ENCODE measurements at regions not wholly inside any gene's neighbourhood (a gene's known extent, or its start where the extent isn't known, plus 50 kb on each side); places are given as distances from the start of the nearest gene placed in this dataset.
A peak's percentile ranks its signal among the peaks of the same experiment; 100 is the strongest.

- peaks cover 7% of the 10 kb centered on the region; the same call in 1 of the 2 replicates for H3K9me3 ChIP-seq (ENCODE audit: control insufficient read depth, insufficient read depth, low read depth, low read length)
- no peaks in the 10 kb centered on the region for H3K36me3 ChIP-seq (ENCODE audit: control insufficient read depth, insufficient read depth, low read length)
- H3K4me1 ChIP-seq (ENCODE audit: control insufficient read depth, insufficient read depth, low read length): no peaks in the 10 kb centered on the region
- H3K4me3 ChIP-seq (ENCODE audit: low read depth, low read length): no peak overlapping the region
- H3K27me3 ChIP-seq (ENCODE audit: control insufficient read depth, insufficient read depth, low read length): no peaks in the 10 kb centered on the region
- H3K9ac ChIP-seq (ENCODE audit: low read length): no peak overlapping the region
- no peak overlapping the region for H3K27ac ChIP-seq (ENCODE audit: low read depth, low read length)
Measured at GRCh38 chr20:59460352-59460751, 144.0 kb upstream of the PHACTR3 start.

DNA sequence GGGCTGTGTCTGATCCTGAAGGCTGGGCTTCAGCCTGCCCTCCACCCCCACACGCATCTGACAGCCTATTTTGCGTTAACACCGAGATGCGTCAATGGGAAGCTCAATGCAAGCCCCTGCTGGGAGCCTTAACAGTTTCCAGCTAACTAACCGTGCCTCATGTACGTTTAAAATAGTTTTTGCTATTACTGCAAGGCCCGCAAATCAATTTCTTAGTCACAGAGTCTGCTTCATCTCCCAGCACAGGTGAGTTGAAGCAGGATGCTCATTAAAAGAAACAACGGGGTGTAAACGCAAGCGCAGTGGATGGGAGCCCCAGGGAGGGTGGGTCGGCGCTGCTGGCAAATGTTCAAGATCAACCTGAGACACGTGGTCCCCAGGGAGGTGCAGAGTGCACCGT, 142.8 kb upstream of the PHACTR3 start:
- H3K9ac ChIP-seq (ENCODE audit: low read length): no peak overlapping the region
- H3K4me3 ChIP-seq (ENCODE audit: low read depth, low read length): no peak overlapping the region
- no peak overlapping the region for H3K27ac ChIP-seq (ENCODE audit: low read depth, low read length)
- no peaks in the 10 kb centered on the region for H3K27me3 ChIP-seq (ENCODE audit: control insufficient read depth, insufficient read depth, low read length)
- H3K9me3 ChIP-seq (ENCODE audit: control insufficient read depth, insufficient read depth, low read depth, low read length): peaks cover 7% of the 10 kb centered on the region; the same call in 1 of the 2 replicates
- H3K36me3 ChIP-seq (ENCODE audit: control insufficient read depth, insufficient read depth, low read length): no peaks in the 10 kb centered on the region
- H3K4me1 ChIP-seq (ENCODE audit: control insufficient read depth, insufficient read depth, low read length): no peaks in the 10 kb centered on the region

DNA sequence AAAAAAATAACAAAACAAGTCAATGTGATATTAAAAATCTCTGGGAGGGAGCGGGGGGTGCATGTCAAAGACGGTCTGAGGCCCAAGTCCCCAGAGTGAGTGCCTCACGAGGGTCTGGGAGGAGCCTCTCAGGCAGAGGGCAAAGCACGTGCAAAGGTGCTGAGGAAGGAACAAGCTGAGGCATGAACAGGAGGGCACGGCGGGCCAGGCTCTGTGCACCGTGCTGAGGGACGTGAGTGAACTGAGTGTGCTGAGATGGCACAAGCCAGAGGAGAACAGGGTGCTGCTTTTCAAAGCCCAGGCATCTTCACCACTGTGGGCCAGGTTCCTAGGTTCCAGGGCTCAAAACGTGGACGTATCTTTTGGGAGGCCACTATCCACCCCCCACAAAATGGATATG, 142.1 kb upstream of the PHACTR3 start:
- Histone ChIP-seq H3K36me3 (ENCODE audit: control insufficient read depth, insufficient read depth, low read length) (no peaks in the 10 kb centered on the region), H3K27ac (ENCODE audit: low read depth, low read length) (no peak overlapping the region), H3K27me3 (ENCODE audit: control insufficient read depth, insufficient read depth, low read length) (no peaks in the 10 kb centered on the region), H3K9ac (ENCODE audit: low read length) (no peak overlapping the region), H3K4me1 (ENCODE audit: control insufficient read depth, insufficient read depth, low read length) (no peaks in the 10 kb centered on the region), H3K4me3 (ENCODE audit: low read depth, low read length) (no peak overlapping the region), H3K9me3 (ENCODE audit: control insufficient read depth, insufficient read depth, low read depth, low read length) (peaks cover 7% of the 10 kb centered on the region; the same call in 1 of the 2 replicates)

DNA sequence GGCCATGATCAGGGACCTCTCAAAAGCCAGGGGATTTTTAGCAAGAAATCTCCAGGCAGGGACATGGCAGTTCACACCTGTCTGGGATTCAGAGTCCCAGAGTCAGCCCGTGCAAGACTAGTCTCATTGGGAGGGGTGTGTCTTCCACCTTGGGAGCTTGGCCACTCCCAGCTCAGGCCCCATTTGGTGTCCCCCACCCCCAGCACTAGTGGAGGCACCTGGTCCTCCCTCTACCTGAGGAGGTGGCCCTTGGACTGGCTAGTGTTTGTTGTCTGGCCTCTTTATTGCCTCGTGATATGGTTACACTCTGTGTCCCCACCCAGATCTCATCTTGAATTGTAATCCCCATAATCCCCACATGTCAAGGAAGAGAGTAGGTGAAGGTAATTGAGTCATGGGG, 140.8 kb upstream of the PHACTR3 start:
- H3K27me3 ChIP-seq (ENCODE audit: control insufficient read depth, insufficient read depth, low read length): no peaks in the 10 kb centered on the region
- H3K4me1 ChIP-seq (ENCODE audit: control insufficient read depth, insufficient read depth, low read length): no peaks in the 10 kb centered on the region
- H3K4me3 ChIP-seq (ENCODE audit: low read depth, low read length): no peak overlapping the region
- H3K27ac ChIP-seq (ENCODE audit: low read depth, low read length): no peak overlapping the region
- H3K36me3 ChIP-seq (ENCODE audit: control insufficient read depth, insufficient read depth, low read length): no peaks in the 10 kb centered on the region
- peaks cover 7% of the 10 kb centered on the region; the same call in 1 of the 2 replicates for H3K9me3 ChIP-seq (ENCODE audit: control insufficient read depth, insufficient read depth, low read depth, low read length)
- no peak overlapping the region for H3K9ac ChIP-seq (ENCODE audit: low read length)

GRCh38 chr20:59466107-59466815, 138.1 kb upstream of the PHACTR3 start:
- no peak overlapping the region for H3K4me3 ChIP-seq (ENCODE audit: low read depth, low read length)
- H3K27me3 ChIP-seq (ENCODE audit: control insufficient read depth, insufficient read depth, low read length): no peaks in the 10 kb centered on the region
- no peaks in the 10 kb centered on the region for H3K9me3 ChIP-seq (ENCODE audit: control insufficient read depth, insufficient read depth, low read depth, low read length)
- no peak overlapping the region for H3K27ac ChIP-seq (ENCODE audit: low read depth, low read length)
- H3K9ac ChIP-seq (ENCODE audit: low read length): no peak overlapping the region
- peaks cover 13% of the 10 kb centered on the region; the same call in 1 of the 2 replicates for H3K4me1 ChIP-seq (ENCODE audit: control insufficient read depth, insufficient read depth, low read length)
- no peaks in the 10 kb centered on the region for H3K36me3 ChIP-seq (ENCODE audit: control insufficient read depth, insufficient read depth, low read length)

DNA sequence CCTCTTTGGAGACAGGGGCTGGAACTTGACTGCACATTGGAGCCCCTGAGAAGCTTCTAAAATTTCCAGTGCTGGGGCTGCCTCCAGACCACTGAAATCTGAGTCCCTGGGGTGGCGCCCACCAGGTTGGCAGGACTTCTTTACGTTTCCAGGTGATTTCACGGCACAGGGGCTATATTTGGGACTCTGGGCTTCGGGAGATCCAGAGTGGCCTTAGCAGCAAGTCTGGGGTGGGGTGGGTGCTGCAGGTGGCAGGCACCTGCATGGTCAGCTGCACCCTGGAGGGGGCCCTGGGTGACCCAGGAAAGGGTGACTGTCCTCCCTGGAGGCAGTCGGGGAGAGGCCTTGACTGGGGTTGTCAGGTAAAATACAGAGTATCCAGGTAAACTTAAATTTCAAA, 135.5 kb upstream of the PHACTR3 start:
- Histone ChIP-seq H3K9me3 (ENCODE audit: control insufficient read depth, insufficient read depth, low read depth, low read length) (peaks cover 13% of the 10 kb centered on the region), H3K9ac (ENCODE audit: low read length) (no peak overlapping the region), H3K36me3 (ENCODE audit: control insufficient read depth, insufficient read depth, low read length) (no peaks in the 10 kb centered on the region), H3K4me1 (ENCODE audit: control insufficient read depth, insufficient read depth, low read length) (peaks cover 13% of the 10 kb centered on the region; the same call in 1 of the 2 replicates), H3K27me3 (ENCODE audit: control insufficient read depth, insufficient read depth, low read length) (no peaks in the 10 kb centered on the region), H3K4me3 (ENCODE audit: low read depth, low read length) (no peak overlapping the region), H3K27ac (ENCODE audit: low read depth, low read length) (no peak overlapping the region)

- peak overlapping the region; percentile 5 for H3K9ac ChIP-seq (ENCODE audit: low read length)
- H3K4me1 ChIP-seq (ENCODE audit: control insufficient read depth, insufficient read depth, low read length): peaks cover 13% of the 10 kb centered on the region; the same call in 1 of the 2 replicates
- H3K4me3 ChIP-seq (ENCODE audit: low read depth, low read length): no peak overlapping the region
- H3K27me3 ChIP-seq (ENCODE audit: control insufficient read depth, insufficient read depth, low read length): no peaks in the 10 kb centered on the region
- no peaks in the 10 kb centered on the region for H3K36me3 ChIP-seq (ENCODE audit: control insufficient read depth, insufficient read depth, low read length)
- no peak overlapping the region for H3K27ac ChIP-seq (ENCODE audit: low read depth, low read length)
- peaks cover 13% of the 10 kb centered on the region for H3K9me3 ChIP-seq (ENCODE audit: control insufficient read depth, insufficient read depth, low read depth, low read length)
Measured at GRCh38 chr20:59469267-59470252, 134.8 kb upstream of the PHACTR3 start.

DNA sequence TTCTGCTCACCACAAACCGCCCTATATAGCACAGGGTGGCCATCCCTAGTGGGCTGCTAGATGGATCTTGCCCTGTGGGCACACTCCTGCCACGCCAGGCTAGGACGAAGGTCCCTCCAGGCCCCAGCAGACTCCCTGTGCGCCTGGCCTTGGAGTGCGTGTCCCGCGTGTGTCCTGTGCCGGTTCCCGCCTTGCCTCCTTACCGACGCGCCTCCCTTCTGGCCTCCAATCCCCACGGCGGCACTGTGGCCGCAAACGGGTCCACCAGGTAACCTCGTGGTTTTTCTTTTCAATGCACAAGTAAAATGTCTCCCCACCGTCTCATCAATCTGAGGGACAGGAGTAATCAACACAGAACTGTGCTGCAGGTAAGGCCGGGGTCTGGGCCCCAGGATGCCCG, 133.8 kb upstream of the PHACTR3 start:
- Histone ChIP-seq H3K9ac (ENCODE audit: low read length) (no peak overlapping the region), H3K9me3 (ENCODE audit: control insufficient read depth, insufficient read depth, low read depth, low read length) (peaks cover 13% of the 10 kb centered on the region), H3K4me3 (ENCODE audit: low read depth, low read length) (no peak overlapping the region), H3K27ac (ENCODE audit: low read depth, low read length) (no peak overlapping the region), H3K27me3 (ENCODE audit: control insufficient read depth, insufficient read depth, low read length) (no peaks in the 10 kb centered on the region), H3K36me3 (ENCODE audit: control insufficient read depth, insufficient read depth, low read length) (no peaks in the 10 kb centered on the region), H3K4me1 (ENCODE audit: control insufficient read depth, insufficient read depth, low read length) (peaks cover 13% of the 10 kb centered on the region; the same call in 1 of the 2 replicates)

DNA sequence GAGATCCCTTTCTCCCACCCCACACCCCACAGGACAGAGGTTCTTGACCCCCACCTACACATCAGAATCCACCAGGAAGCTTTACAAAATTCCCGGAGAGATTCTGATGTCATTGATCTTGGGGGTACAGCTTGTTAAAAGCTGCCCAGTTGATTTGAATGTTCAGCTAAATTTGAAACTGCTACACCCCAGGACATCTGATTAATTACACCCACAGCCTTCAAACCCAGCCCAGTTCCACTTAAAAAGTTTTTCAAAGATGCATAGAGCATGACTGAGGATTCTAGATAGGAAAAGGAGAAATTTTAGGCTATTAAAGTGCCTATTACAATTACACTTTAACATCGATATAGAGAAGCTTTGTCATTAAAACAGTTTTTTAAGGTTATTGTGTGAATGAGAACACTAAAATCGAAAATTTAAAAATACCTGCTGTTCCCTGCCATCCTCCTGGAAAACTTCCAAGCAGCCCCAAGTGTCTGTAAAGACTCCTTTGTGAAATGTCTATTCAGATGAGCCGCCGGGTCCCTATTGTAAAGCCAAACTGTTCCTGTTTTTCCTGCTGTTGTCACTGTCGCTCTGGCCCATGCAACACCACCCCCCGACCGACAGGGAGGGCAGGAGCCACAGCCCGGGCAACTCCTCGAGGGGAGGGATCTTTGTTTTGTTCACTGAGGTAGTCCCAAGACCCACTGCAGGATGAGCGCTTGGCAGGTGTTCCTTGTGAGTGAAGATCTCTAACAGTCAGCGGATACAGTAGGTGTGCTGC, 132.5 kb upstream of the PHACTR3 start:
- Histone ChIP-seq H3K36me3 (ENCODE audit: control insufficient read depth, insufficient read depth, low read length) (no peaks in the 10 kb centered on the region), H3K4me1 (ENCODE audit: control insufficient read depth, insufficient read depth, low read length) (peaks cover 13% of the 10 kb centered on the region; the same call in 1 of the 2 replicates), H3K27me3 (ENCODE audit: control insufficient read depth, insufficient read depth, low read length) (no peaks in the 10 kb centered on the region)

DNA sequence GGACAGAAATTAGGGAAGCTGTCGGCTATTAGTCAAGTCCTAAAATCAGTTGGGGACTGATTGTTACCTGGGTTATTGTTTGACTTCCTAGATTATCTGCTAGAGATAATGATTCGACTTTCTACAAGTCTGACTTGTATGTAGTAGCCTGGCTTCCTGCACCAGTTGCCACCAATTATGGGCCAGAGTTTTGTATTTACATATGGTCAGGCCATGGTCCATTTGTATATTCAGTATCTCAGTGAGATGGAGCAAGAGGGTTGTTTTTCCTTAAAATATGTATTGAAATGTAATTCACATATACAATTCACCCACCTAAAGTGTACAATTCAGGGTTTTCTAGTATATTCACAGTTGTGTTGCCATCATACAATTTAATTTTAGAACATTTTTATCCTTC, 130.6 kb upstream of the PHACTR3 start:
- Histone ChIP-seq H3K9ac (ENCODE audit: low read length) (no peak overlapping the region), H3K27ac (ENCODE audit: low read depth, low read length) (no peak overlapping the region), H3K36me3 (ENCODE audit: control insufficient read depth, insufficient read depth, low read length) (no peaks in the 10 kb centered on the region), H3K9me3 (ENCODE audit: control insufficient read depth, insufficient read depth, low read depth, low read length) (peaks cover 13% of the 10 kb centered on the region), H3K4me1 (ENCODE audit: control insufficient read depth, insufficient read depth, low read length) (peaks cover 13% of the 10 kb centered on the region; the same call in 1 of the 2 replicates), H3K27me3 (ENCODE audit: control insufficient read depth, insufficient read depth, low read length) (no peaks in the 10 kb centered on the region), H3K4me3 (ENCODE audit: low read depth, low read length) (no peak overlapping the region)

More for the DNA sequence above, 132.5 kb upstream of the PHACTR3 start:
- no peak overlapping the region for H3K9ac ChIP-seq (ENCODE audit: low read length)
- no peak overlapping the region for H3K4me3 ChIP-seq (ENCODE audit: low read depth, low read length)
- H3K27ac ChIP-seq (ENCODE audit: low read depth, low read length): no peak overlapping the region
- peaks cover 13% of the 10 kb centered on the region for H3K9me3 ChIP-seq (ENCODE audit: control insufficient read depth, insufficient read depth, low read depth, low read length)

Measured in HUES6 (cell line).